ENCODE measurements at regions not wholly inside any gene's neighbourhood (a gene's known extent, or its start where the extent isn't known, plus 50 kb on each side); places are given as distances from the start of the nearest gene placed in this dataset.

DNA sequence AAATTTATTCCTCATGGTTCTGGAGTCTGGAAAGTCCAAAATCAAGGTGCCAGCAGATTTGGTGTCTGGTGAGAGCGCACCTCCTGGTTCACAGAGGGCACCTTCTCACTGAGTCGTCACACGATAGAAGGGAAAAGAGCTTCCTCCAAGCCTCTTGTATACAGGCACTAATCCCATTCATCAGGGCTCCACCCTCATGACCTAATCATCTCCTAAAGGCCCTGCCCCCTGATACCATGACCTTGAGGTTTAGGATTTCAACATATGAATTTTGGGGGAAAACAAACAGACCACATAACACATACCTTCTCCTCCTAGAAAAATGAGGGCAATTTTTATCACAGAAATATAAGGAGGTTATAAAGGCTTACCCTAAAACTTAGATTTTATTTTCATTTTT, 88.0 kb upstream of the NFIA start:
- Histone ChIP-seq H3K4me3 (ENCODE audit: low read depth, low read length) (no peak overlapping the region), H3K4me1 (peaks cover 17% of the 10 kb centered on the region), H3K27me3 (ENCODE audit: control insufficient read depth, insufficient read depth, low read length) (no peaks in the 10 kb centered on the region), H3K9me3 (ENCODE audit: control insufficient read depth, low read length) (no peaks in the 10 kb centered on the region), H2AFZ (no peak overlapping the region), H3K4me2 (ENCODE audit: low read length) (no peak overlapping the region), H3K36me3 (ENCODE audit: control insufficient read depth, insufficient read depth, low read length) (peaks cover 3% of the 10 kb centered on the region), H3K27ac (no peak overlapping the region), H3K79me2 (no peaks in the 10 kb centered on the region), H3K9ac (no peak overlapping the region)
- TF ChIP-seq, protein P1, sequence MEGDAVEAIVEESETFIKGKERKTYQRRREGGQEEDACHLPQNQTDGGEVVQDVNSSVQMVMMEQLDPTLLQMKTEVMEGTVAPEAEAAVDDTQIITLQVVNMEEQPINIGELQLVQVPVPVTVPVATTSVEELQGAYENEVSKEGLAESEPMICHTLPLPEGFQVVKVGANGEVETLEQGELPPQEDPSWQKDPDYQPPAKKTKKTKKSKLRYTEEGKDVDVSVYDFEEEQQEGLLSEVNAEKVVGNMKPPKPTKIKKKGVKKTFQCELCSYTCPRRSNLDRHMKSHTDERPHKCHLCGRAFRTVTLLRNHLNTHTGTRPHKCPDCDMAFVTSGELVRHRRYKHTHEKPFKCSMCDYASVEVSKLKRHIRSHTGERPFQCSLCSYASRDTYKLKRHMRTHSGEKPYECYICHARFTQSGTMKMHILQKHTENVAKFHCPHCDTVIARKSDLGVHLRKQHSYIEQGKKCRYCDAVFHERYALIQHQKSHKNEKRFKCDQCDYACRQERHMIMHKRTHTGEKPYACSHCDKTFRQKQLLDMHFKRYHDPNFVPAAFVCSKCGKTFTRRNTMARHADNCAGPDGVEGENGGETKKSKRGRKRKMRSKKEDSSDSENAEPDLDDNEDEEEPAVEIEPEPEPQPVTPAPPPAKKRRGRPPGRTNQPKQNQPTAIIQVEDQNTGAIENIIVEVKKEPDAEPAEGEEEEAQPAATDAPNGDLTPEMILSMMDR (IDR thresholded peaks at IDR 0.05) = no peak

DNA sequence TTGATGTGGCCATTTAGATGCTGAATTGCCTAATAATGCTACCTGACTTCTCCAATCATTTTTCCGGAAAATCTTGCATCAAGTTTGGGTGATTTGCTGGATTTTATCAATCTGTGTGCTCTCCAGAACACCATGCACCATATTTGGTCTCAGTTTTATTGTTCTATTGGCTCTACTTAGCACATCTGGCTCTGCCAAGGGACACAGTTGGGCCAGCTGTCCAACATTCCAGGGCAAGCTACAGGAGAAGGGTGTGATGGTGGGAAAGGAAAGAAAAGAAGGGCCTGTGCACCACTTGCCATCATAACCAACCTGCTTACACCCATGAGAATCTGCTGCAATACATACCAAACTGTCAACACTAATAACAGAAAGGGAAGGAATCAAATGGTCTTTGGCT, 90.2 kb upstream of the NFIA start:
- TF ChIP-seq, protein P1 (IDR thresholded peaks at IDR 0.05) = no peak
- H3K4me1 ChIP-seq = peaks cover 17% of the 10 kb centered on the region
- H2AFZ ChIP-seq = no peak overlapping the region
- H3K4me3 ChIP-seq (ENCODE audit: low read depth, low read length) = no peak overlapping the region
- H3K36me3 ChIP-seq (ENCODE audit: control insufficient read depth, insufficient read depth, low read length) = peaks cover 3% of the 10 kb centered on the region
- H3K9me3 ChIP-seq (ENCODE audit: control insufficient read depth, low read length) = no peaks in the 10 kb centered on the region
- H3K27me3 ChIP-seq (ENCODE audit: control insufficient read depth, insufficient read depth, low read length) = no peaks in the 10 kb centered on the region
- no peak overlapping the region for H3K9ac ChIP-seq
- peak overlapping the region; percentile 77 for H3K27ac ChIP-seq
- no peak overlapping the region for H3K4me2 ChIP-seq (ENCODE audit: low read length)
- no peaks in the 10 kb centered on the region for H3K79me2 ChIP-seq

DNA sequence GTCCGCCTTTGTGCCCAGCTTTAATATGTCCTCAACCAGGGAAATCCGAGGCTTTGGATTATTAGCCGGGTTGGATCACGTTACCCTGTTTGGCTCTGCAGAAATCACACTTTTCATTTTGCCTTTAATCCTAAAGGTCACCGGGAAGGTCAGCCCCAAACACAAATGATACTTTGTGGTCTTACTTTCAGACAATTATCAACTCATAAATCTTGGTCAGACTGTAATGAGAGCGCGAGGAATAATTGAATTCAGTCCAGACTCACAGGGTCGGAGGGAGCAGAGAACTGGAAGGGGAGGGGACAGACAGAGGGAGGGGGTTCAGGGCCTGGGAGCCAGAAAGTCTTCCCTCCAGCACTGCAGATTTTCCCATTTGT, 91.7 kb upstream of the NFIA start:
- Histone ChIP-seq H3K4me2 (ENCODE audit: low read length) (peak overlapping the region; percentile 19), H3K27ac (peak overlapping the region; percentile 30), H3K9ac (no peak overlapping the region), H3K4me3 (ENCODE audit: low read depth, low read length) (no peak overlapping the region), H3K27me3 (ENCODE audit: control insufficient read depth, insufficient read depth, low read length) (no peaks in the 10 kb centered on the region), H3K4me1 (peaks cover 17% of the 10 kb centered on the region), H3K9me3 (ENCODE audit: control insufficient read depth, low read length) (no peaks in the 10 kb centered on the region), H3K36me3 (ENCODE audit: control insufficient read depth, insufficient read depth, low read length) (peaks cover 3% of the 10 kb centered on the region), H2AFZ (peak overlapping the region; percentile 78), H3K79me2 (no peaks in the 10 kb centered on the region)
- TF ChIP-seq, protein P1 (IDR thresholded peaks at IDR 0.05) = no peak

- Histone ChIP-seq H3K9ac (no peak overlapping the region), H3K27ac (peak overlapping the region; percentile 30), H3K4me1 (peaks cover 17% of the 10 kb centered on the region), H2AFZ (peak overlapping the region; percentile 78), H3K36me3 (ENCODE audit: control insufficient read depth, insufficient read depth, low read length) (peaks cover under 1% of the 10 kb centered on the region), H3K4me2 (ENCODE audit: low read length) (no peak overlapping the region), H3K27me3 (ENCODE audit: control insufficient read depth, insufficient read depth, low read length) (no peaks in the 10 kb centered on the region), H3K4me3 (ENCODE audit: low read depth, low read length) (no peak overlapping the region), H3K9me3 (ENCODE audit: control insufficient read depth, low read length) (no peaks in the 10 kb centered on the region), H3K79me2 (no peaks in the 10 kb centered on the region)
- TF ChIP-seq, protein P1 (IDR thresholded peaks at IDR 0.05) = no peak
Measured at GRCh38 chr1:60989749-60990713, 92.3 kb upstream of the NFIA start.
